Testis (tissue), 2 donors: ENCODE measurements at regions not wholly inside any gene's neighbourhood (a gene's known extent, or its start where the extent isn't known, plus 50 kb on each side); places are given as distances from the start of the nearest gene placed in this dataset.

Experiments used
- POLR2A ChIP-seq: fragments of 450-650 bp; IDR thresholded peaks from one replicate; pipeline ENCODE4 v1.6.1; 2017; ENCODE audit warnings: antibody characterized with exemption, mild to moderate bottlenecking, moderate library complexity
- TF ChIP-seq, protein P1 (sequence below), 3 experiments: fragments of 450-650 bp in 2 of 3; fragments of 200-600 bp in 1 of 3; sonication (generic) in 1 of 3; IDR thresholded peaks; one replicate each; pipeline ENCODE4 v1.5.1; 2016 to 2019; ENCODE audit warnings: antibody characterized with exemption in 3 of 3, mild to moderate bottlenecking in 2 of 3, moderate library complexity in 1 of 3

GRCh38 chrX:825991-826390 lies 195.4 kb downstream of the SHOX start:
- TF ChIP-seq, protein P1, sequence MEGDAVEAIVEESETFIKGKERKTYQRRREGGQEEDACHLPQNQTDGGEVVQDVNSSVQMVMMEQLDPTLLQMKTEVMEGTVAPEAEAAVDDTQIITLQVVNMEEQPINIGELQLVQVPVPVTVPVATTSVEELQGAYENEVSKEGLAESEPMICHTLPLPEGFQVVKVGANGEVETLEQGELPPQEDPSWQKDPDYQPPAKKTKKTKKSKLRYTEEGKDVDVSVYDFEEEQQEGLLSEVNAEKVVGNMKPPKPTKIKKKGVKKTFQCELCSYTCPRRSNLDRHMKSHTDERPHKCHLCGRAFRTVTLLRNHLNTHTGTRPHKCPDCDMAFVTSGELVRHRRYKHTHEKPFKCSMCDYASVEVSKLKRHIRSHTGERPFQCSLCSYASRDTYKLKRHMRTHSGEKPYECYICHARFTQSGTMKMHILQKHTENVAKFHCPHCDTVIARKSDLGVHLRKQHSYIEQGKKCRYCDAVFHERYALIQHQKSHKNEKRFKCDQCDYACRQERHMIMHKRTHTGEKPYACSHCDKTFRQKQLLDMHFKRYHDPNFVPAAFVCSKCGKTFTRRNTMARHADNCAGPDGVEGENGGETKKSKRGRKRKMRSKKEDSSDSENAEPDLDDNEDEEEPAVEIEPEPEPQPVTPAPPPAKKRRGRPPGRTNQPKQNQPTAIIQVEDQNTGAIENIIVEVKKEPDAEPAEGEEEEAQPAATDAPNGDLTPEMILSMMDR (IDR thresholded peaks at IDR 0.05) = no peak
- no peak for TF ChIP-seq POLR2A
